Stimulated activated CD8-positive, alpha-beta memory T cell treated with anti-CD3 and anti-CD28 coated beads, Interleukin-7, amount 100 ng/mL, for 4 hours (primary cell): ENCODE measurements at regions not wholly inside any gene's neighbourhood (a gene's known extent, or its start where the extent isn't known, plus 50 kb on each side); places are given as distances from the start of the nearest gene placed in this dataset.

Experiments used
- DNase-seq, 2 donors: peaks; one replicate each; pipeline ENCODE4 v3.0.0-alpha.2; 2020; ENCODE audit warnings: low read depth in 2 of 2

DNA sequence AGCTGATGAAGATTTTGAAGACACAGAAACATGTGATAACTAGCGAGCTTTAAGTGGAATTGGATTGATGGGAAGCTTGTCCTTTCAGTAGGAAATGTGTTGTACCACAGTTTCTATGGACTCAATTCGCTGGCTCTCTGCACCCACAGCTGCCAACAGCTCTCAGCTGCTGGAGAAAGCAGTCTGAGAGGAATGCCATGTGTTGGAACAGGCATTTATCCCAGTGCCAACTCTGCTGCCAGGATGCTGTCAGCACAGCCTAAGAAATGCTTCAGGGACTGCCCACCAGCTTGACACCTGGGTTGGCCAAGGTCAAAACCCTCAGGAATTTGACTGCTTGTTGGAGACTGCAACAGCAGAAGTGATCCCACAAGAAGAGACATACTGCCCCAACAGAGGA is 193.0 kb upstream of the THSD7B start:
- no peak for DNase-seq

DNA sequence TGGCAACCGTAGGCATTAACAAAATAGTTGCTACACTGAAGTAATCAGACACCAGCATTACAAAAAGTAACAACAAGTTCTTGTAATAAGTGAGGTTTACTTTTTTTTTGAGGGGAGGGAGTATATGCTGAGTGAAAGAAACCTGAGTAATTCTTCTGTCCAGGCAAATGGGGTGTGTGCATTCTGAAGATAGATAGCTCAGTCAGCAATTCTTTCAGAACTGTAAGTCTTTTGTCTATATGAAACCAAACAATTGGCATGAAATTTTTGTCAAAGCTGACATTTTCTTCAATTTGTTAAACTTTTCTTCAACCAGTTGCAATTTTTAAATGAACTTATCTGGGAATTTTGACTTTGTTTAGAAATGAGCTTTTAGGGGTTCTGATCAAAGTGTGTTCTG is 208.1 kb upstream of the THSD7B start:
- DNase-seq: no peak

DNA sequence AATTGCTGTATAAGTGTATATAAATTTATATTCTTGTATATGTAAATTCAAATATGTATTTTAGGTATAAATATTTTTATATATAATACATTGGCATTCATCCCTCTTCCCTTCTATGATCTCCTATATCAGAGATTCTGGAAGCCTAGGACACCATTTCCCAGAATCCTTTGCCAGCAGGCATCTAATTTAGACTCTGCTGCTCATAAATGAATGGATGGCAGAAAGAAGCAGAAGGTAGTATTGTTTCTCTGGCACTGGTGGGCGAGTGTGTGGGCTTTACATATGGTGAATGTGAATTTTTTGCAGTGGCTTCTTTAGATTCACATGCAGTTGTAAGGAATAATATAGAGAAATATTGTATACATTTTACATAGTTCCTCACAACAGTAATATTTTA is 215.2 kb upstream of the THSD7B start:
- no peak for DNase-seq

DNA sequence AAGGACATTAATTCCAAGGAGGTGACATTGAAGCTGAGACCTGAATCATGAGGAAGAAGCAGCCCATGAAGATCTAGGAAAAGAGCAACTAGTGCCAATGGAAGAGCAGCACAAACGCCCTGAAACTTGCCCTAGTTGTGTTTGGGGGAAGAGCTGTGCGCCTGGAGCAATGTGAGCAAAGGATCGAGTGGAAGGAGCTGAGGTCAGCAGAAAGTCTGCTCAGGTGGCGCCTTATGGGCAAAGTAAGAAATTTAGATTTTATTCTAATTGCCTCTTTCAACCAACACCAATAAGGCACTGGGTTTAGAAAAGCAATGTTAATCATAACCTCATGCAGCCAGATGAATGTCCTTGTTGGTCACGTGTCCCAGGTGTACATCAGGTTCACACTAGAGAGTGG is 226.0 kb upstream of the THSD7B start:
- DNase-seq: no peak

DNA sequence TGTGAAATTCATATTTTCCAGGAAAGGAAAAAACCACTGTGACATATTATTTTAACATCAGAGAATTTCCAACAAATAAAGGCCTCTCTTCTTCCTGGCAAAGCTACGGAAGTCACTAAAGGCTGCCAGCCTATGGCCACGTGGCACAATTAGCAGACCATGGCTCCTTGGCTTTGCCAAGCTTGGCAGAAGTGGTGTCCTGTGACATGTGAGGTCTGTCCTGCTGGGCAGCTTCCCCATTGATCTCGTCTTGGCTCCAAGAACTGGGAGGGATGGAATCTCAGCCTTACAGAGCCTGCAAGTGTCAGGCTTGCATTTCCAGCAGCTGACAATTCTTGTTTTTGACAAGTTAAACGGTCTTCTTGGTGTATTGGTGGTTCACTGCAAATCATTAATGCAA is 226.9 kb upstream of the THSD7B start:
- DNase-seq: no peak

DNA sequence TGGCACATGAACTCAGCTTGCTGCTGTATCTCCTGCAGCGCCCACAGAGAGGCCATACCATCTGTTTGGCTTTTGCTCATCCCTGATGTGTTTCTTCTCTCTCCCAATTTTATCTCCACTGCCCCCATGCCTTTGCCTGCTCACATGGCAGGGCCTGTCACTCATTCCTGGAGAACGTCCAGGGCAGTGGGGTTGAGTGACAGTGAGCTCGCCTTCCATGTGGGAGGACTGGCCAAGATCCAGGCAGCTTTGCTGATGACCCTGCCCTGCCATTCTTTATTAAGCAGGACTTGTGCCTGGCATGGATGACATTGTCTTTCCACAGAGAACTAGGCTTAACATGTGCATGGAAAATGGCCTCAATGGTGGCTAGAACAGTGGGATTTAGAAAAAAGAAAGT is 230.5 kb upstream of the THSD7B start:
- no peak for DNase-seq

DNA sequence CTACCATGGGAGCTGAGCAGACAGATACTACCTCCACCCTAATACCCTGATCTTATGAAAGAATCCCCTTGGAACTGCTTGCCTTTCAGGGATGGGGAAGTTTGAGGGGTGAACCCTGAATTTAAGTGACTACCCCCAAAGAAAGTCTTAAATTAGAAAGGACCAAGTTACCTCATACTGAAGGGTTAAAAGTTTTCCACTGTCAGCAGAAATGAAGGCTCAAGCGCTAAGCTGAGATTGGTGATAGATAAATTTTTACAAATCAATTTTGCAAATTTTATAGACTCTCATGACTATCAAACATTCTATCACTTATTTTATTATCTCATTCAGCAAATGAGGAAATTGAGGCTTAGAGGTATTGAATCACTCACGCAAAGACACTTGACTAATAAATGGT is 233.2 kb upstream of the THSD7B start:
- DNase-seq: no peak

DNA sequence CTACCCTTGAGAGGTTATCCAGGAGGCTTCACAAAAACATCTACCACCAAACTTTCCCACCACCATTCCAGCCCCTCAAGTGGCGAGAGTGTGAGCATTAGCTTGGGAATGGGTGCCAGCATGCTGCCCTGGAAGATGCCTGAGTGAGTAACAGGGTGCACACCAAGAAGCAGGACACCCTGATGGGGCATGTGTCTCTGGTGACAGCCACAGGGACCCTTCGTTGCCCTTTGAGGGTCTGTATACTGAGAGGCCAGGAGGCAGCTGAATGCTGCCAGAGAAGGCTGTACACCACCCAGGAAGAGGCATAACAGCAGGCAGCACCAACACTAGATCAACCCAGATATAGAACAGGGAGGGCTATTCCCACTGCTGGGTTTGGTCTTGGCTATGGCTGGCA is 233.6 kb upstream of the THSD7B start:
- DNase-seq: no peak

DNA sequence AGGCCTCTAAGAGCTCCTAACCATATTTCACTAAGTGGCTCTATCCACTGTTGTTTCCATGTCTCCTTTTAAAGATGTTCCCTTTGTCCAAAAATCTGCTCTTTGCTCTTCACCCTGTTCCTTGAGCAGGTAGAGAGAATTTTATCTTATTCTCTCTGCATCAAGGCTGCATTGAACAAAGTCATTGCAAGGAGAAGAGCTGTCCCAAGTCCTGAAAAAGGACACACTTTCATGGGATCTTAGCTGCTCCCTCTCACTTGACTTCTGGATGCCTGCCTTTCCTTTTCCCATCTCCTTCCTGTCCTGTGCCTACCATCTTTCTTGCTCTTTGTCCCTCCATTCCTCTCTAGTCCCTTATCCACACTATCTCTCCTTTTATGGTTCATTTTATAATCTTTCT is 235.2 kb upstream of the THSD7B start:
- no peak for DNase-seq

DNA sequence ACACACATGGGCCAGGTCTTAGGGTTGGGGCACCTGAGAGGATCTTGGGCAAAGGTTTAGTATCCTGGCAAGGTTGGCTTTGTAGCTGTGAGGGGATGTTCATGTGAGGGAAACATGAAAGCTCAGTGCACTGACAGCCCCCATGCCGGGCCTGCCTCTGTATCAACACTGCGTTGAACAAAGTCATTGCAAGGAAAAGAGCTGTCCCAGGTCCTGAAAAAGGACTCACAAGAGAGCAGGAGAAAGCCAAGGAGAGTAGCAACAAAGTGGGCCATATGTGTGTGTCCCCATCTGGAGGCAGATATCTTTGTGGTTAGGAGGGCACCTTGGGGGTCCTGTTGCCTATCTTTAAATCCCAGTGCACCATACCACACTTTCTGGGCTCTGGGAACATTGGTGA is 237.8 kb upstream of the THSD7B start:
- no peak for DNase-seq

DNA sequence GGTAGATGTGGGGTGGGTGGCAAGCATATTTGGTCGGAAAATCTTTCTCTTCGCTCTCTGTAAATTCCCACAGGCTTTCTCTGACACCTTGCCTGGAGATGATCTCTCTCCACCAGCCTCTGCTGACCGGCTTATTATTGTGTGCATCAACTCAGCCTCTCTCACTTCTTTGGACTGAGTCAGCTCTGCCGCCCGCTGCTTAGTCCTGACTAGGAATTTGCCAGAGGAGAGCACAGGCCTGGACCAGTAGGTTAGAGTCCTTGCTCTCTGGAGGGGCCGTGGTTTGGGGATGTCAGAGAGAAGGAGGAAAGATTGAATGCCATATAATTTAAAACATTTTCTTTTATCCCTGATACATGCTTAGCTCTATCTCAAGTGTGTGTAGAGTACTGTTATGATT is 242.6 kb upstream of the THSD7B start:
- DNase-seq: no peak

DNA sequence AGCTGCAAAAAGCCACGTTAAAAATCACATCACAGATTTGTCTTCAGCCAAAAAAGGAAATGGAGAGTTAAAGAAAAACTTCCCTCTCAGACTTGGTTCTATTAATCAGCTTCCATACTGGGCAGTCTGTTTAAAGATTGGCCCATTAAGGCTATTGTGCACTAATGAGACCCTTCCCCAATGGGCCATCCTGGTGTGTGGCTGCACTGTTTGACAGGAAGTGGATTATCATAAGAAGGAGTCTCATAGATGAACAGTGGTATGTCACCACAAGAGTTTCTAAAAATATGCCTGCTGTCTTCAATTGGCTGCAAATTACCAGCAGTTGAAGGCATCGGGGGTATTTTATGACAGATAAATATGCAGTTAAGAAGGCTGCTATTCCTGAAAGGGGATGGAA is 247.6 kb upstream of the THSD7B start:
- DNase-seq: no peak

DNA sequence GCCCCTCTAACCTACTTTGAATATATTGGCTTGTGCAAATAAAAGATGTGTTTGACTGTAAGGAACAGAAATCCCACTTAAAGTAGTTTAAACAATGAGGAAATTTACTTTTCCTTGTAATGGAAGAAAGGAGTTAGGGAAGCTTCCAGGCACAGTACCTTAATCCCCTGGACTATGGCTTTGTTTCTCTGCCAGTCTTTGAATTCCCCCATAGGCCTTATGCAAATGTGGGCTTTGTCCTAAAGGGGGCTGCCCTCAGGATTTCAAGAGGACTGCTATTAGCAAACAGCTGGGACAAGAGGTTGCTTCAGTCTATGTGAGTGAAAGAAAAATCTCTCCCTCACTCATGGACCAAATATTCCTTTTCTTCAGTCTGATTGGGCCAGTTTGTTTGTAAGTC is 255.1 kb upstream of the THSD7B start:
- DNase-seq: no peak

DNA sequence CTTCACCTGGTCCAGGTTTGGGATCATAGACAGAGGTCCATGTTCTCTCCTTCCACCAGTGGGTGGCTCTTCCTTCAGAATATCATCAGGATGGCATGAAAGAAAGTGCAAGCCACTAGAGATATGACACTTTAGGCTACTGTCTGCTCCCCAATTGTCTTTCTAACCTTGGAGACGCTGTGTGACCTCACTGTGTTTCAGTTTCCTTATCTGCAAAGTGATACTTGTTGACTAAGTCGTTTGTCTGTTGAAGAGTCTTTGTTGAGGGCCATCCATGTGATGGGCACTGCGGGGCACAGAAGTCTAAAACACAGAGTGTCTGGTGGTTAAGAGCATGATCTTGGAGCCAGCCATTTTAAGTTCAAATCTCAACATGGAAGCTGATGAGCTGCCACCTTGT is 259.9 kb upstream of the THSD7B start:
- DNase-seq: no peak

DNA sequence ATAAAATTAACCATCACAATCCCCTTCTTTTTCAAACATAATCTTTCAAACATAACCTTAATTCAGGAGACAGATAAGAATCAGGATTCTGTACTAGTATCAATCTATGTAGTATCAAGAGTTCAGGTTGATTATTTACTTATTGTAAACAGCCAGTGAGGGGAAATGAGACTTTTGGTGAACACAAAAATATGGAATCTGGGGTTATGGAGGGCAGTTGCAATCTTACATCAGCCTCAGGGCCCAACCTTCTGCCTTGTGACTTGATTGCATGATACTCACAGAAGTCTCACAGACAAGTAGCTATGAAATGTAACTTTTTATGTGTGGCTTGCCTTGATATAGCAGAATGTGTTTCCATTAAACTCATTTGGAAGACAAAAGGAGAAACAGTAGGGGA is 262.7 kb upstream of the THSD7B start:
- no peak for DNase-seq

DNA sequence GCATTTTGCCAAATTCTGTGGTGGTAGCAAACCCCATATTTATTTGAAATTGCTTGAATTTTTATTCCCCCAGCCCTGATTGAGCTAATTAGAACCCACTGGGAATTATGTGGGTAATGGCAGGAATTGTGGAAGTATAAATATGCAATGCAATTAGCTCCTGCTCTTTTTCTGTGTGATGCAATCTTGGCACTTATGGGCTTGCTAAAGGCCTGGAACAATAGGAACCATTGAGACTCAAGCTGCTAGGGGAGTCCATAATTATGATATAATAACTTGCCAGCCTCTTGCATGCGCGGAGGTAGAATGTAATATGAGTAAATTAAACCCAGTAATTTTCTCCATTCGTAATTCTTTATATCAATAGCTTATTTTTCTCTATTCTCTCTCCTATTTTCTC is 267.6 kb upstream of the THSD7B start:
- no peak for DNase-seq

DNA sequence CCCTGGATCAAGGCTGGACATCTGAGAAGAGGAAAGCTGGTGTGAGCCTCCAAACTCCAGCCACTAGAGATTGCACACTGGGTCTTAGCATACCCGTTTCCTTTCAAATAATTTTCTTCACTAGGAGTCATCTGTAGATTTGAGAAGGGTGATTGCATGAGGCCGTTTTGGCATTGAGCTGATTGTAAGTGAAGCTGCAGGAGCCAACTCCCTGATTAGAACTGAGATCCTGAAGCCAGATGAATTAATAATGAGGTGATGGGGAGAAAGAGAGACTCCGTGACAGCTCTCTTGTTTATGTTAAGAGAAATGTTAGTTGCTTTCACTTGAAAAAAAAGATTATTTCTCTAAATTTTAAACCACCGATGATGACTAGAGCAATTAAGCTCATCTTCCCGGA is 268.4 kb upstream of the THSD7B start:
- no peak for DNase-seq

DNA sequence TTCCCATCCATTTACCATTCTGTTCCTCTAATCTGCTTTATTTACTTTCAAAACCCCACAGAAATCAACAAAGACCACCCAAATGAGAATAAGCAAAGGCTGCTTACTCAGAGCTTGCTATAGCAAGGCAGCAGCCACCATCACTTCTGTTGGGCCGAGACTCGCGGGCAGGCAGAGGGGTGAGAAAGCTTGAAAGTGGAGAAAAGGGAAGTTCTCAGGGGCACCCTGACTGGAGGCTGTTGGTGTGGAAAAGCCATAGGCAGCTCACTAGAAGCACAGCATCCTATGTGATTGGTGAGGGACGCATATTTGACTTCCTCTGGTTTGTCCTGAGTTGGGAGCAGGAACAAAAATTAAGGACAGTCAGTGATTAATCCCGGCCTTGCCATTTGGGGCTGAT is 269.7 kb upstream of the THSD7B start:
- DNase-seq: no peak

DNA sequence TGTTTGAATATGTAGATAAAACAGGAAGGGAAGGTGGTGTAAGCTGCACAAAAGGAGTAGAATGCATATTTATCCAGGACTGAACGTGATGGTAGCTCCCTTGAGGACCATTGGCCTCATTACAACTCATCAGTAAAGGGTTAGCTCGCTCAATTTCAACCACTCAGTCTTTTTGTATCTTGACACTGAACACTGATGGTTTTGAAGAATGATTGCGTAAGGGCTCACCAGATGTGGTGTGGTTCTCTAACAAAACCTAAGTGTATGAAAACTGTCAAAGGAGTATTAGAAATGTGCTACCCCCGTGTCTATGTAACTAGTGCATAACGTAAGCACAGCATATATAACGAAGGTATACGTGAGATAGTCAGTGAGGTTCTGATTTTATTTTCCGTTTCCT is 272.4 kb upstream of the THSD7B start:
- no peak for DNase-seq

DNA sequence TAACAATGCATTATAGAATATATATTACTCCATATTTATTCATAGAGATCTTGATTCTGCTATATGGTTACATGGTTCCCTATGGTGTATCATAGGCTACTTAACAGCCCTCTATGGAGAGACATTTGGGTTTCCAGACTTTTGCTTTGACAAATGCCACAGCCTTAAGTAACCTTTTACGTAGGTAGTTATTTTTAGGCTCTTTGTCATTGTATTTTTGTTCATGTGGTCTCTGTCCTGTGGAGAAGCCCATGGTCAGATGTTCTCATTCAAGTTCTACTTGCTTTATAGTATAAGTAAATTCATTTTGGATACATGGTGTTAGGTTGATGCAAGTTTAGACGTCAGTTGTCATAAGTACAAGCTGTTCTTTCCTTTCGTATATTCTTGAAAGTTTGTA is 275.2 kb upstream of the THSD7B start:
- DNase-seq: no peak

DNA sequence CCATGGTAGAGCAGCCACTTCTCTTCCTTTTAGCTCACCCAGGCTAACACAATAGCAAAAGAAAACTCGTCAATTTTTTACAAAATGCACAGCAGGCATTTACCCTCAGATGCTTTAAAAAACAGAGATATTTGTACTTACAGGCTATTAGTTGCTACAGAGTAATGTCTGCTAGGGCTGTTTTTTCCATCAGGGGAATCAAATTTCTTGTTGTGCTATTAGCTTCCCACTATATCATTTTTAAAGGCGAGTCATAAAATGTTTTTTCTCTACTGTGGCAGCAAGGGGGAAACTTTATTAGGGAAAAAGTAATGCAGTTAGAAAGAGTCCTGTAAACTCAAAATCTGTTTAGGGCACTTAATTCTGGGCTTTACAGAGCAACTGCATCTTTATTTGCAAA is 277.9 kb upstream of the THSD7B start:
- DNase-seq: no peak

DNA sequence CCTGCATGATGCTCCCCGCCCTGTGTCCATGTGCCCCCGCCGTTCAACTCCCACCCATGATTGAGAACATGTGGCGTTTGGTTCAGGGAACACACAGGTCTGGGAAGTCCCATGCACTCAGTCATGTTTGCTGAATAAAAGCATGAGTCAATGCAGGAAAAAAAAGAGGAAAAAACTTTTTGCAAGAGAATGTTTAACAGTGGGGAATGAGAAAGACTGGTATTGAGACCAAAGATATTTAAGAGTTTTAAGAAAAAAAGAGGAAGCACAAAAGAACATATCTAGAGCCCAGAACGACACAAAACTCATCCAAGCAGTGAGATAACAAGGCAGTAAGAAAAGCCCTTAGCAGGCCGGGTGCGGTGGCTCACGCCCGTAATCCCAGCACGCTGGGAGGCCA is 279.2 kb upstream of the THSD7B start:
- no peak for DNase-seq

DNA sequence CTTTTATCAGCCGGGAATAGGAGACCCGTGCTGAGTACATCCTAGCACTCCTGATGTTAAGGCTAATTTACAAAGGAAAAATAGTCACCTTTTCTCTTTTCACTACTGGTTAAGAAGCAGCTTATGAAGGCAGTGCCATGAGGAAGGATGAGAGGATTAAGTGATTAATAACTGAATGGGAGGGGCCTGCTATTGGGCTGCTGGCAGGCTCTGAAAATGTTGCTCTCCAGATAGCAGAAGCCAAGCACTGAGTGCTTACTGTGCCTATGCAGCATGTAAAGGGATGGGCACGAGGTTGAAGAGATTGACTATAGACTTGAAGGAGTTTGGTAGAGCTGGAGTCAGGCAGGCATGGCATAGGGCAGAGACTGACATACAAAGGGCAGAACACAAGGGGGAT is 282.4 kb upstream of the THSD7B start:
- DNase-seq: no peak

DNA sequence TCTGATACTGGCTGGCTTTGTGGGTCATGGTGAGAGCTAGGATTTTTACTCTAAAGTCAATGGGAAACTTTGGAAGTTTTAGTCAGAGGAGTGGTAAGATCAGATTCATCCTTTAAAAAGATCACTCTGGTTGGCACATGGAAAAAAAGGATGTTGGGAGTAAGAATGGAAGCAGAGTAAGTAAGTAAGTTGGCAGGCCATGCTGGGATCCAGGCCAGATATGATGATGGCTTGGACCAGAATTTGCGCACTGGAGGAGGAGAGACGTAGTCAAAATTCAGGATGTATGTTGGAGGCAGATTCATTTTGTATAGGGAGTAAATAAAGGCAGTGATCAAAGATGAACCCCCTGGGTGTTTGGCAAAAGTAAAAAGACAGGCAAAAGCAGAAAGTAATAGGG is 283.3 kb upstream of the THSD7B start:
- DNase-seq: no peak

DNA sequence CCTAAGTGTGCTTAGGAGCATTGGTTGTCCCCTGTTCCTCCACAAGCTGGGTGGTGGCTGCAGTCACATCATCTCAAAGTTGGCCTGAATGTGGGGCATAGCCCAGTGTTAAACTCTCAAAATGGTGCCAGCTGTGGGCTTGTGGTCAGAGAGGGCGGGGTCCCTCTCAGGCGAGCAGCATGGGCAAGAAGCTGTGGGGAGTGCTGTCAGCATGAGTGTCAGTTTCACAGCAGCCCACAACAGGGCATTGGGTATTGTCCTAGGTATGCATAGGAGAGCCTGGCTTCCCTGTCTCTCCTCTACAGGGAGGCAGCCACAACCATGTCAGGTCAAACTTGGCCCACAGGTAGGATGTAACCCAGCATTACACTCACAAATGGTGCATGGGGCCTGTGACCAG is 285.6 kb upstream of the THSD7B start:
- DNase-seq: no peak
